ENCODE measurements at regions not wholly inside any gene's neighbourhood (a gene's known extent, or its start where the extent isn't known, plus 50 kb on each side); places are given as distances from the start of the nearest gene placed in this dataset.

DNA sequence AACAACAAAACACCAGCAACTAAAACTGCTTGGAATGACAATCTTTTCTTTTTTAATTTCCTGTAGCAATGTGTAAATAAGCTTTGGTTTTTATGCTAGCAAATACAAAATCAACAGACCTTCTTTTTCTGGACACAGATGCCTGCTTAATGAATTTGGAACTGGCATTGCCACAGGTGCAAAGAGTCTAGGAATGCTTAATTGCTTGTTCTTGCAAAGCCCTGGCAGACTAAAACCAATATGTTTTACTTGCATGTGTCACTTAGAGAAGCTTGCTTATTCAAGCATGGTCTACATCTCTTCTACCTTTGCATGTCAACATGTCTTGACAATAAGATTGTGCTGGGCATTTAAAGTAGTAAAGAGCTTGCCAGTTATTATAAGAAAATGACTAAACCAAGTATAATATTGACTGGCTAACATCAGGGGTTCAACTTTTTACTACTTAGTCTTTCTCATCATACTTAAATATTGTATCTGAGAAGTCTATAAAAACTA is 656.7 kb upstream of the NDST4 start:
- no peaks in the 10 kb centered on the region for H3K9me3 ChIP-seq (ENCODE audit: control insufficient read depth, insufficient read depth, low read depth, low read length)
- H3K27ac ChIP-seq (ENCODE audit: insufficient read depth, low read length): no peak overlapping the region
- H3K9ac ChIP-seq (ENCODE audit: insufficient read depth, low read length): no peak overlapping the region
- no peaks in the 10 kb centered on the region for H4K20me1 ChIP-seq (ENCODE audit: control insufficient read depth, extremely low read depth, insufficient read depth, low read length)
- no peak overlapping the region for H2AFZ ChIP-seq (ENCODE audit: low read length)
- no peak overlapping the region for H3K4me2 ChIP-seq (ENCODE audit: extremely low read depth, insufficient read depth, low read length)
- no peaks in the 10 kb centered on the region for H3K36me3 ChIP-seq (ENCODE audit: control insufficient read depth, insufficient read depth, low read length)
- H3K27me3 ChIP-seq (ENCODE audit: control insufficient read depth, insufficient read depth, low read length): no peaks in the 10 kb centered on the region
- no peaks in the 10 kb centered on the region for H3K4me1 ChIP-seq (ENCODE audit: control insufficient read depth, extremely low read depth, insufficient read depth, low read length)
- no peak overlapping the region for H3K4me3 ChIP-seq (replicated peaks in 1 of 4; ENCODE audit: control extremely low read depth in 1 of 4, insufficient read depth in 1 of 4, low read depth in 3 of 4, low read length in 4 of 4)
- TF ChIP-seq EZH2 (IDR thresholded peaks at IDR 0.05; ENCODE audit: low read length, missing control alignments): no peak
- TF ChIP-seq, protein P1, sequence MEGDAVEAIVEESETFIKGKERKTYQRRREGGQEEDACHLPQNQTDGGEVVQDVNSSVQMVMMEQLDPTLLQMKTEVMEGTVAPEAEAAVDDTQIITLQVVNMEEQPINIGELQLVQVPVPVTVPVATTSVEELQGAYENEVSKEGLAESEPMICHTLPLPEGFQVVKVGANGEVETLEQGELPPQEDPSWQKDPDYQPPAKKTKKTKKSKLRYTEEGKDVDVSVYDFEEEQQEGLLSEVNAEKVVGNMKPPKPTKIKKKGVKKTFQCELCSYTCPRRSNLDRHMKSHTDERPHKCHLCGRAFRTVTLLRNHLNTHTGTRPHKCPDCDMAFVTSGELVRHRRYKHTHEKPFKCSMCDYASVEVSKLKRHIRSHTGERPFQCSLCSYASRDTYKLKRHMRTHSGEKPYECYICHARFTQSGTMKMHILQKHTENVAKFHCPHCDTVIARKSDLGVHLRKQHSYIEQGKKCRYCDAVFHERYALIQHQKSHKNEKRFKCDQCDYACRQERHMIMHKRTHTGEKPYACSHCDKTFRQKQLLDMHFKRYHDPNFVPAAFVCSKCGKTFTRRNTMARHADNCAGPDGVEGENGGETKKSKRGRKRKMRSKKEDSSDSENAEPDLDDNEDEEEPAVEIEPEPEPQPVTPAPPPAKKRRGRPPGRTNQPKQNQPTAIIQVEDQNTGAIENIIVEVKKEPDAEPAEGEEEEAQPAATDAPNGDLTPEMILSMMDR (conservative IDR thresholded peaks at IDR 0.05 in 1 of 2, IDR thresholded peaks at IDR 0.05 in 1 of 2; ENCODE audit: low read depth in 1 of 2, low read length in 2 of 2): no peak
- no peaks in the 10 kb centered on the region for H3K79me2 ChIP-seq (ENCODE audit: control insufficient read depth, insufficient read depth, low read length)
- no peak for DNase-seq (ENCODE audit: low read depth in 2 of 2)

DNA sequence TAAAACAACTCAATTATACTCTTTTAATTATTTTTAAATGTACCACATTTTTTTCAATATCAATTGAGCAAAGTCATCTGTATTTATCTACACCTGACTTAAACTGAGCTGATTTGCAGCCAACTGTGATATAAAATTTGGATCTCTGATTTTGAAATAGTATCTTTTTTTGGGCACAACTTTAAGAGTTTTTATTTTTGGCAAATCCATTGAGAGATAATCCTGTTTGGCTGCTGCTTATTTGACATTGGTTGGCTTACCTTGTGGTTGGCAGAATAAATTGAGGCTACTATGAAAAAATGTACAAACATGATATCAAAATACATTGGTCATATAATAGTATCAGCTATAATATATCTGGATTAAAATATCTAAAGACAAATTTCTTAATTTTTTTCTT is 656.0 kb upstream of the NDST4 start:
- Histone ChIP-seq H3K27ac (ENCODE audit: insufficient read depth, low read length) (no peak overlapping the region), H3K4me2 (ENCODE audit: extremely low read depth, insufficient read depth, low read length) (no peak overlapping the region), H3K4me1 (ENCODE audit: control insufficient read depth, extremely low read depth, insufficient read depth, low read length) (no peaks in the 10 kb centered on the region), H2AFZ (ENCODE audit: low read length) (no peak overlapping the region), H3K9ac (ENCODE audit: insufficient read depth, low read length) (no peak overlapping the region), H3K79me2 (ENCODE audit: control insufficient read depth, insufficient read depth, low read length) (no peaks in the 10 kb centered on the region), H3K27me3 (ENCODE audit: control insufficient read depth, insufficient read depth, low read length) (no peaks in the 10 kb centered on the region), H3K4me3 (replicated peaks in 1 of 4; ENCODE audit: control extremely low read depth in 1 of 4, insufficient read depth in 1 of 4, low read depth in 3 of 4, low read length in 4 of 4) (no peak overlapping the region), H3K36me3 (ENCODE audit: control insufficient read depth, insufficient read depth, low read length) (no peaks in the 10 kb centered on the region), H4K20me1 (ENCODE audit: control insufficient read depth, extremely low read depth, insufficient read depth, low read length) (no peaks in the 10 kb centered on the region), H3K9me3 (ENCODE audit: control insufficient read depth, insufficient read depth, low read depth, low read length) (no peaks in the 10 kb centered on the region)
- DNase-seq (ENCODE audit: low read depth in 2 of 2): no peak
- no peak for TF ChIP-seq EZH2 (IDR thresholded peaks at IDR 0.05; ENCODE audit: low read length, missing control alignments)
- TF ChIP-seq, protein P1 (conservative IDR thresholded peaks at IDR 0.05 in 1 of 2, IDR thresholded peaks at IDR 0.05 in 1 of 2; ENCODE audit: low read depth in 1 of 2, low read length in 2 of 2): no peak

DNA sequence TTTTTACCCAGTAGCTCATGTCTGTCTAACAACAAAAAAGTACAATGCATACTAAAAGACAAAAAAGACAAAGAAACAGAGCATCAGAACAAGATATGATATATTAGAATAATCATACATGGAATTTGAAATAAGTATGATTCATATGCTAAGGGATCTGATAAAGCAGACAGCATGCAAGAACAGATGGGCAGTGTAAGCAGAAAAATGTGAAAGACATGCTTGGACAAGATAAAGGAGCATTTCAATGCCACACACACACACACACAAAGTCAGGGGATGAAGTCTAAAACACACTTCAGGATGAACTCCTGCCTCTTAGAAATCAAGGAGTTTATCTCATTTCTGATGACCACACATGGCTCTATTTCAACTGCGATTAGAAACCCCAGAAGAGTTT is 649.6 kb upstream of the NDST4 start:
- H3K4me2 ChIP-seq (ENCODE audit: extremely low read depth, insufficient read depth, low read length): no peak overlapping the region
- H3K9me3 ChIP-seq (ENCODE audit: control insufficient read depth, insufficient read depth, low read depth, low read length): no peaks in the 10 kb centered on the region
- no peak for TF ChIP-seq EZH2 (IDR thresholded peaks at IDR 0.05; ENCODE audit: low read length, missing control alignments)
- TF ChIP-seq, protein P1 (conservative IDR thresholded peaks at IDR 0.05 in 1 of 2, IDR thresholded peaks at IDR 0.05 in 1 of 2; ENCODE audit: low read depth in 1 of 2, low read length in 2 of 2): no peak
- H3K27me3 ChIP-seq (ENCODE audit: control insufficient read depth, insufficient read depth, low read length): no peaks in the 10 kb centered on the region
- H3K9ac ChIP-seq (ENCODE audit: insufficient read depth, low read length): no peak overlapping the region
- no peaks in the 10 kb centered on the region for H4K20me1 ChIP-seq (ENCODE audit: control insufficient read depth, extremely low read depth, insufficient read depth, low read length)
- no peak overlapping the region for H3K4me3 ChIP-seq (replicated peaks in 1 of 4; ENCODE audit: control extremely low read depth in 1 of 4, insufficient read depth in 1 of 4, low read depth in 3 of 4, low read length in 4 of 4)
- no peak overlapping the region for H2AFZ ChIP-seq (ENCODE audit: low read length)
- no peaks in the 10 kb centered on the region for H3K36me3 ChIP-seq (ENCODE audit: control insufficient read depth, insufficient read depth, low read length)
- DNase-seq (ENCODE audit: low read depth in 2 of 2): no peak
- H3K4me1 ChIP-seq (ENCODE audit: control insufficient read depth, extremely low read depth, insufficient read depth, low read length): no peaks in the 10 kb centered on the region
- H3K27ac ChIP-seq (ENCODE audit: insufficient read depth, low read length): no peak overlapping the region
- no peaks in the 10 kb centered on the region for H3K79me2 ChIP-seq (ENCODE audit: control insufficient read depth, insufficient read depth, low read length)
